Stimulated activated naive CD4-positive, alpha-beta T cell treated with Interleukin-2 at 50 U/mL for 16 hours (primary cell): ENCODE measurements at regions not wholly inside any gene's neighbourhood (a gene's known extent, or its start where the extent isn't known, plus 50 kb on each side); places are given as distances from the start of the nearest gene placed in this dataset.

ENCODE experiments used
- DNase-seq: peaks from one replicate; lab custom pipeline; 2025; lab: John Stamatoyannopoulos, UW

GRCh38 chr18:66735933-66736332 is 132.0 kb upstream of the CDH19 start:
- no peak for DNase-seq

DNA sequence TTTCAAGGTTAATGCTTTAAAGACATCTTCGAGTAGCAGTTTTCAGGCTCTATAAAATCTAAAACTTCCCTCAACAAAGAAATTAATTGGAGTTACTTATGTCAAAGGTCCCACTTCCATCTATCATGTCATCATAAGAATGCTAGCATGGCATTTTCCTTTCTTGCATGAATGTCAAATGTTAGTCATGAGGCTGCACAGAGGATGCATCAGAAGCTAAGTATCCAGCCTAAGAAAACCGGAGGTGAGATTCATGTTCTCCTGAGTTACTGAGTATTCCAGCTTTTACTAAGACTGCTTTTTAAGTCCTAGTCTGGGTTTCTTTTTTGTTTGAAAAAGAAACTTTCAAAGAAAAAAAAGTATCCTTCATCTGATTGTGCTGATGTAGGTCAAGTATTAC is 130.6 kb upstream of the CDH19 start:
- DNase-seq: no peak

- no peak for DNase-seq
These were observed 128.0 kb upstream of the CDH19 start for GRCh38 chr18:66731890-66732289.

DNA sequence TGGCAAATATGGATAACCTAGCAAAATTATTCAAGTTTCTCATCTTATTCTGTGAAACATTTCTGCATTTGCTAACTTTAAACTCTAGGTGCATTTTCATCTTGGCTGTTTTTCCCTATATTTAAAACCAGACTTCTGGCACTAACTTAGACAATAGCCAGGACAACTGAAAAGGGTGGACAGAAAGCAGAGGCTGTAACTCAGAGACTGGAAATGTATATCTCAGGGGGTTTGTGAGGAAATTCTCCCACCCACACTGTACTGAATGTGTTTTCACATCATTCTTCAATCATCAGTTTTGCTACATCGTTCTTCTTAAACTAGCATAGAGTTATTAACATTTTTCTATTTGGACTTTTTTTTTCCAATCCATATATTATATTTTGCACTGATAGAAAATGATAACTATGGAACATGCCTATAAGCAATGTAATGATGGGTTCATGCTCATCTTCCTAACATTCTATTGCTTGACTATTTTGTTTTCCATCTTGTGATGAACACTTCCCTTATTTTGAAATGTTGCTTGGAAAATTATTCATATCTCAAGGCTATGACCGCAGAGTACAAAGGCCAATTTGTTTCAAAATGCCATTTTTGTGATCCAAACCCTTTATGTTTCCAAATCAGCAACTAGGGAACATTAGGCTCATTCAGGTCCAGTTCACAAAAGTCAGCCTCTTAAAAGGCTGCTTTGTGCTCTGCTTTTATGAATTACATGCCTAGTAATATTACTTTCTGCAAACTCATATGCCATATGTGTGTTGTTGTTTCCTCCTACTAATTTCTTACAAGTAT is 125.8 kb upstream of the CDH19 start:
- DNase-seq: no peak

- no peak for DNase-seq
These were observed 125.1 kb upstream of the CDH19 start for GRCh38 chr18:66728951-66729350.

GRCh38 chr18:66727991-66728390 is 124.1 kb upstream of the CDH19 start:
- no peak for DNase-seq

- no peak for DNase-seq
These were observed 120.9 kb upstream of the CDH19 start for GRCh38 chr18:66724664-66725356.

DNA sequence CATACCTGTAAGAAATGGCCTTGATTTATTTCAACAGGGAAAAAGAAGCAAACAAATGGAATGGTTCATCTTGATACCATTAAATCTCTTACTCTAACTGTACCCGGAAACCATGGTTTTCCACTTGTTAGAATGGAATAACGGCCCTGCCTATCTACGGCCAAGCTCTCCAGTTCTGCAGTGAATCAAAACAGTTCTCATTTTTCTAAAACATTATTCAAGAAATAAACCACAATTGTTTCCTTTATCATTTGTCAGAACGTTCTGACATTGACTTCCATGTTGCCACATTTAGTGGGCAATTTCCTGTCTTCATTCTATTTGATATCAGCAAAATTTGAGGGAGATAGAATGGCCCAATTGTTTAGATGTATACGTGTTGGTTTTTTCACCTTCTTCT is 118.8 kb upstream of the CDH19 start:
- DNase-seq: no peak

- DNase-seq: no peak
These were observed 104.8 kb upstream of the CDH19 start for GRCh38 chr18:66708646-66709045.

DNA sequence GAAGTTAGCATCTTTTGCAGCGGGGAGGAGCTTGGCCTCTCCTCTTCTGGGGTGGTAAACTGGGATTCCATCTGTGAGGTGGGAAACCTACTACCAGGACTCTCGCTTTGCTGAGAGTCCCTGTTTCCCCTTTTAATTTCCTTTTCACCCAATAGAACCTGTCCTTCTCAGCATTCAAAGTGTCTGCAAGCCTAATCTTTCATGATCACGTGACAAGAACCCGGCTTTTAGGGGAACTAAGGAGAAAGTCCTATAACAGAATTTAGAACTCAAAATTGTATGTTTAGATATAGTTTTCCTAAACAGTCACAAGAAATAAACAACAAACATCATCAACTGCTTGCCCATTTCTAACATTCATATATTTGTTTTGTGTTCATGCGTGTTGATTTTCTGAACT is 103.6 kb upstream of the CDH19 start:
- DNase-seq: no peak

GRCh38 chr18:66695281-66695680 is 91.4 kb upstream of the CDH19 start:
- no peak for DNase-seq

DNA sequence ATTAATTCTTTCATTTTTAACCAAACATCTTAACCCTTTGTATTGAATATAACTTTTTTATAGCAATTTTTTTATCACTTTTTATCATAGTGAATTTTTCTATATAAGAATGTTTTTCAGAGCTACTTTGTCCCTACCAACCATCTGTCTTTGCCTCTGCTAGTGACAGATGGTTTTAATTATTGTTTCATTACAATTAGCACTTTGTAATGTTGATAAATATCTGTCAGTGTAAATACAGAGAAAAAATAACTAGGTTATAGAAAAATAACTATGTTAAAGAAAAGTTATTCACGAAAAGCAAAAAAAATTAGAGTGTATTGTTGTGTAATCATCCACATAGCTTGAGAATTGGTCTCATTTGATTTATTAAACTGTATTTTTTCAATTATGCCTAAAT is 91.0 kb upstream of the CDH19 start:
- DNase-seq: no peak

- no peak for DNase-seq
These were observed 83.7 kb upstream of the CDH19 start for GRCh38 chr18:66687635-66688034.

- no peak for DNase-seq
These were observed 79.0 kb upstream of the CDH19 start for GRCh38 chr18:66682855-66683322.

DNA sequence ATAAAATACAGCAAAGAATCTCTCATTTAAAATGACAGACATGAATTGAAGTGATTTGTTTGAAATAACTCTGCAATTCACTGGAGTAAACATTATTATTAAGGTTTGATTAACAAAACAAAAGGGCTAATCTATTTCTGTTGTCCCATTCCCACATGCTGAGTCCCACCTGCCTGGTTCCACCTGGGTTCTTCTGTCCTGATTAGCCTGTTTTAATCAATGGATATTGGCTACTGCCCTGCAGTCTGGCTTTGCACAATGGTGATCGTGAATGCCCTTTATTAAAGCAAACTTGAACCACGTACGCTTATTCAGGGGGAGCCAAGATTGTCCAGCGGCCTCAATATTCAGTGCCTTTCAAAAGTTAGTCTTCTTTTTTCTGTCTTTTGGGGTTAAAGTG is 72.8 kb upstream of the CDH19 start:
- no peak for DNase-seq

- DNase-seq: no peak
These were observed 70.4 kb upstream of the CDH19 start for GRCh38 chr18:66674286-66674685.

- DNase-seq: no peak
These were observed 64.8 kb upstream of the CDH19 start for GRCh38 chr18:66668706-66669105.

DNA sequence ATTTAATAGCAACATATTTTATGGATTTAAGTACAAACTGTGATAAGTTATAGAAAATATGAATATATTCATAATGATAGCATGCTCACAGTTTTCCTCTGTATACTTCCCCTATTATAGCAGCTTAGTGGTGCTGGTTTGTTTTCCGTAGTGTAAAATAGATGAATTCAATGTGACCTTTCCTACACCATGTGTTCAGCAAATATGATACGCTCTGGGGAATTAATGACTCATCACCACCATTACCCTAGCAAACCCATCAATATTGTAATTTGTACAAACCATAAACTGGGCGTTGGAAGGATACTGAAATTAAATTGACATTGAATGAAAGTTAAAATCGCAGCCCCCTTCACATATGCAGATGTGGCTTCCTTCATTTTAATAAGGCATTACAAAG is 58.7 kb upstream of the CDH19 start:
- DNase-seq: no peak

DNA sequence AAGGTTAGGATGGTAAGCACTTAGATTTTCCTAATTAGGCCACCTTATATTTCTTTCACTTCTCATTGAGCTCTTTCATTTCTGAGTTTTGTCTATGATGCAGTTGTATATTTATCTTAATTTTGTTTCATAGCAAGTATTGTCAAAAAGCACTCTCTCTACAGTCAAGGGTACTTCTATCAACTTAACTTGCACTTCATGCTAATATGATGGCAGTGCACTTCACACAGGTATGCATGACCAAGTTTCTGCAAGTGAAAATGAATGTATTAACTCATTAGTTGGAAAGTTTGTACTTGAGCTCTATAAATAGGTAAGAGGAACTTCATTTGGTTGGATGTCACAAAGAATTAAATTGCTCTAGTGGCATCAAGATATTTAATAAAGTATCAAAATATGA is 51.5 kb upstream of the CDH19 start:
- no peak for DNase-seq
